Stimulated activated naive CD8-positive, alpha-beta T cell treated with anti-CD3 and anti-CD28 coated beads, Interleukin-15, amount 100 ng/mL, for 72 hours (primary cell): ENCODE measurements at regions not wholly inside any gene's neighbourhood (a gene's known extent, or its start where the extent isn't known, plus 50 kb on each side); places are given as distances from the start of the nearest gene placed in this dataset.
"Not testable (repeated sequence)": the region's sequence is repeated elsewhere in the genome, so short reads cannot be mapped to it uniquely, and the experiment has no call there.

Experiments used
- ATAC-seq: fragments of 150-1000 bp; cut with Tn5 transposase; 2 replicates; pipeline ENCODE4 v1.10.0; 2021; ENCODE audit warnings: mild to moderate bottlenecking, moderate library complexity
- DNase-seq, 2 donors: peaks; one replicate each; pipeline ENCODE4 v3.0.0; 2021 to 2022
- H3K27ac Mint-ChIP-seq, 2 donors: one replicate each; pipeline ENCODE4 v1.8.0; 2022; ENCODE audit warnings: mild to moderate bottlenecking in 2 of 2, mixed read lengths in 2 of 2, moderate library complexity in 2 of 2
- H3K27me3 Mint-ChIP-seq: one replicate; pipeline ENCODE4 v1.8.0; 2022; ENCODE audit warnings: mixed read lengths
- H3K4me1 Mint-ChIP-seq: one replicate; pipeline ENCODE4 v1.8.0; 2022; ENCODE audit warnings: mild to moderate bottlenecking, mixed read lengths
- H3K4me3 Mint-ChIP-seq, 2 donors: one replicate each; pipeline ENCODE4 v1.8.0; 2022; ENCODE audit warnings: mild to moderate bottlenecking in 2 of 2, mixed read lengths in 2 of 2, moderate library complexity in 1 of 2
- H3K9me3 Mint-ChIP-seq, 2 donors: one replicate each; pipeline ENCODE4 v1.8.0; 2022; ENCODE audit warnings: mixed read lengths in 2 of 2

GRCh38 chrX:143455046-143455445, 62.2 kb downstream of the SPANXN3 start:
- no peak for ATAC-seq
- no peaks in the 10 kb centered on the region for H3K4me1 Mint-ChIP-seq
- DNase-seq = no peak
- no peaks in the 10 kb centered on the region for H3K9me3 Mint-ChIP-seq
- H3K27me3 Mint-ChIP-seq = no peaks in the 10 kb centered on the region
- no peak overlapping the region for H3K4me3 Mint-ChIP-seq
- no peak overlapping the region for H3K27ac Mint-ChIP-seq

- no peak overlapping the region for H3K4me3 Mint-ChIP-seq
- ATAC-seq = no peak
- H3K9me3 Mint-ChIP-seq = peaks cover 0 to 7% of the 10 kb centered on the region in 2 donors
- no peaks in the 10 kb centered on the region for H3K27me3 Mint-ChIP-seq
- DNase-seq = no peak
- H3K27ac Mint-ChIP-seq = no peak overlapping the region
- no peaks in the 10 kb centered on the region for H3K4me1 Mint-ChIP-seq
Observed at GRCh38 chrX:143437439-143437838, 79.8 kb downstream of the SPANXN3 start.

GRCh38 chrX:143435916-143436315, 81.4 kb downstream of the SPANXN3 start:
- no peaks in the 10 kb centered on the region for H3K4me1 Mint-ChIP-seq
- ATAC-seq (no peak), DNase-seq (no peak)
- no peak overlapping the region for H3K27ac Mint-ChIP-seq
- no peaks in the 10 kb centered on the region for H3K9me3 Mint-ChIP-seq
- no peaks in the 10 kb centered on the region for H3K27me3 Mint-ChIP-seq
- H3K4me3 Mint-ChIP-seq = no peak overlapping the region

GRCh38 chrX:143429811-143430210, 87.5 kb downstream of the SPANXN3 start:
- no peaks in the 10 kb centered on the region for H3K9me3 Mint-ChIP-seq
- no peak for DNase-seq
- H3K4me3 Mint-ChIP-seq = no peak overlapping the region
- H3K27me3 Mint-ChIP-seq = no peaks in the 10 kb centered on the region
- H3K4me1 Mint-ChIP-seq = no peaks in the 10 kb centered on the region
- H3K27ac Mint-ChIP-seq = no peak overlapping the region
- no peak for ATAC-seq

GRCh38 chrX:143429131-143429530, 88.1 kb downstream of the SPANXN3 start:
- Mint-ChIP-seq H3K4me3 (no peak overlapping the region), H3K27ac (no peak overlapping the region), H3K4me1 (no peaks in the 10 kb centered on the region), H3K27me3 (no peaks in the 10 kb centered on the region), H3K9me3 (no peaks in the 10 kb centered on the region)
- no peak for DNase-seq
- ATAC-seq = no peak

- no peak for ATAC-seq
Observed at GRCh38 chrX:143401160-143401559, 116.1 kb downstream of the SPANXN3 start.

GRCh38 chrX:143378851-143379250, 138.4 kb downstream of the SPANXN3 start:
- H3K27me3 Mint-ChIP-seq = no peaks in the 10 kb centered on the region
- H3K4me1 Mint-ChIP-seq = no peaks in the 10 kb centered on the region
- no peak overlapping the region for H3K27ac Mint-ChIP-seq
- DNase-seq = no peak
- ATAC-seq = no peak
- peaks cover 5 to 19% of the 10 kb centered on the region in 2 donors for H3K9me3 Mint-ChIP-seq
- H3K4me3 Mint-ChIP-seq = no peak overlapping the region

More at GRCh38 chrX:143401160-143401559, 116.1 kb downstream of the SPANXN3 start:
- Mint-ChIP-seq H3K4me3 (no peak overlapping the region), H3K9me3 (no peaks in the 10 kb centered on the region), H3K4me1 (no peaks in the 10 kb centered on the region), H3K27ac (no peak overlapping the region), H3K27me3 (no peaks in the 10 kb centered on the region)
- no peak for DNase-seq

- Mint-ChIP-seq H3K27me3 (no peaks in the 10 kb centered on the region), H3K9me3 (no peaks in the 10 kb centered on the region), H3K4me1 (no peaks in the 10 kb centered on the region), H3K27ac (no peak overlapping the region), H3K4me3 (no peak overlapping the region)
- ATAC-seq (no peak), DNase-seq (no peak)
Observed at GRCh38 chrX:143363419-143363818, 153.9 kb downstream of the SPANXN3 start.

- no peak for ATAC-seq
- H3K27me3 Mint-ChIP-seq = no peaks in the 10 kb centered on the region
- no peak overlapping the region for H3K4me3 Mint-ChIP-seq
- no peak overlapping the region for H3K27ac Mint-ChIP-seq
- H3K4me1 Mint-ChIP-seq = no peaks in the 10 kb centered on the region
- DNase-seq = no peak
- peaks cover 5 to 7% of the 10 kb centered on the region in 2 donors for H3K9me3 Mint-ChIP-seq
Observed at GRCh38 chrX:143340190-143340589, 177.1 kb downstream of the SPANXN3 start.

GRCh38 chrX:143336261-143336660, 181.0 kb downstream of the SPANXN3 start:
- Mint-ChIP-seq H3K4me1 (no peaks in the 10 kb centered on the region), H3K27me3 (no peaks in the 10 kb centered on the region), H3K9me3 (no peaks in the 10 kb centered on the region), H3K27ac (no peak overlapping the region), H3K4me3 (no peak overlapping the region)
- ATAC-seq (no peak), DNase-seq (no peak)

GRCh38 chrX:143319526-143319925, 197.7 kb downstream of the SPANXN3 start:
- ATAC-seq = no peak
- no peaks in the 10 kb centered on the region for H3K27me3 Mint-ChIP-seq
- peaks cover 0 to 6% of the 10 kb centered on the region in 2 donors for H3K9me3 Mint-ChIP-seq

GRCh38 chrX:143318857-143319256, 198.4 kb downstream of the SPANXN3 start:
- H3K4me3 Mint-ChIP-seq, H3K27me3 Mint-ChIP-seq, ATAC-seq, H3K4me1 Mint-ChIP-seq, H3K9me3 Mint-ChIP-seq, DNase-seq, H3K27ac Mint-ChIP-seq: not testable (repeated sequence)

More at GRCh38 chrX:143319526-143319925, 197.7 kb downstream of the SPANXN3 start:
- H3K4me1 Mint-ChIP-seq = no peaks in the 10 kb centered on the region
- no peak overlapping the region for H3K27ac Mint-ChIP-seq
- no peak overlapping the region for H3K4me3 Mint-ChIP-seq
- no peak for DNase-seq

GRCh38 chrX:143306991-143307937, 210.0 kb downstream of the SPANXN3 start:
- ATAC-seq = no peak
- H3K9me3 Mint-ChIP-seq = no peaks in the 10 kb centered on the region
- H3K4me1 Mint-ChIP-seq = no peaks in the 10 kb centered on the region
- no peak overlapping the region for H3K27ac Mint-ChIP-seq
- H3K4me3 Mint-ChIP-seq = no peak overlapping the region
- no peaks in the 10 kb centered on the region for H3K27me3 Mint-ChIP-seq
- no peak for DNase-seq

- no peaks in the 10 kb centered on the region for H3K9me3 Mint-ChIP-seq
Observed at GRCh38 chrX:143304518-143304917, 212.8 kb downstream of the SPANXN3 start.

GRCh38 chrX:143304025-143304424, 213.2 kb downstream of the SPANXN3 start:
- Mint-ChIP-seq H3K4me3 (no peak overlapping the region), H3K4me1 (no peaks in the 10 kb centered on the region), H3K27me3 (no peaks in the 10 kb centered on the region), H3K27ac (no peak overlapping the region), H3K9me3 (no peaks in the 10 kb centered on the region)
- DNase-seq (no peak), ATAC-seq (no peak)

More at GRCh38 chrX:143304518-143304917, 212.8 kb downstream of the SPANXN3 start:
- no peaks in the 10 kb centered on the region for H3K4me1 Mint-ChIP-seq
- DNase-seq = no peak
- no peak for ATAC-seq
- no peaks in the 10 kb centered on the region for H3K27me3 Mint-ChIP-seq
- no peak overlapping the region for H3K27ac Mint-ChIP-seq
- H3K4me3 Mint-ChIP-seq = no peak overlapping the region

GRCh38 chrX:143298663-143299241, 218.5 kb downstream of the SPANXN3 start:
- Mint-ChIP-seq H3K9me3 (no peaks in the 10 kb centered on the region), H3K4me1 (no peaks in the 10 kb centered on the region), H3K4me3 (no peak overlapping the region), H3K27ac (no peak overlapping the region), H3K27me3 (no peaks in the 10 kb centered on the region)
- DNase-seq (no peak), ATAC-seq (no peak)
